GM12892 (cell line): ENCODE measurements at regions not wholly inside any gene's neighbourhood (a gene's known extent, or its start where the extent isn't known, plus 50 kb on each side); places are given as distances from the start of the nearest gene placed in this dataset.

ENCODE experiments used
- DNase-seq: peaks from one replicate; pipeline ENCODE4 v3.0.0; 2011; ENCODE audit not compliant: insufficient read length
- FAIRE-seq: peaks from 2 replicates; lab custom pipeline; 2011; peaks lifted over from hg19 to GRCh38; lab: Jason Lieb, UNC
- POLR2A ChIP-seq: IDR thresholded peaks from 2 replicates; pipeline ENCODE4 v1.6.1; 2011; ENCODE audit warnings: low read depth, low read length, control low read depth
- POLR2AphosphoS5 ChIP-seq: IDR thresholded peaks from 2 replicates; pipeline ENCODE4 v1.6.1; 2011; ENCODE audit warnings: low read depth, low read length, control low read depth
- TAF1 ChIP-seq: IDR thresholded peaks from 2 replicates; pipeline ENCODE4 v1.6.1; 2011; ENCODE audit warnings: low read depth, mild to moderate bottlenecking, control low read depth, low read length, borderline replicate concordance

DNA sequence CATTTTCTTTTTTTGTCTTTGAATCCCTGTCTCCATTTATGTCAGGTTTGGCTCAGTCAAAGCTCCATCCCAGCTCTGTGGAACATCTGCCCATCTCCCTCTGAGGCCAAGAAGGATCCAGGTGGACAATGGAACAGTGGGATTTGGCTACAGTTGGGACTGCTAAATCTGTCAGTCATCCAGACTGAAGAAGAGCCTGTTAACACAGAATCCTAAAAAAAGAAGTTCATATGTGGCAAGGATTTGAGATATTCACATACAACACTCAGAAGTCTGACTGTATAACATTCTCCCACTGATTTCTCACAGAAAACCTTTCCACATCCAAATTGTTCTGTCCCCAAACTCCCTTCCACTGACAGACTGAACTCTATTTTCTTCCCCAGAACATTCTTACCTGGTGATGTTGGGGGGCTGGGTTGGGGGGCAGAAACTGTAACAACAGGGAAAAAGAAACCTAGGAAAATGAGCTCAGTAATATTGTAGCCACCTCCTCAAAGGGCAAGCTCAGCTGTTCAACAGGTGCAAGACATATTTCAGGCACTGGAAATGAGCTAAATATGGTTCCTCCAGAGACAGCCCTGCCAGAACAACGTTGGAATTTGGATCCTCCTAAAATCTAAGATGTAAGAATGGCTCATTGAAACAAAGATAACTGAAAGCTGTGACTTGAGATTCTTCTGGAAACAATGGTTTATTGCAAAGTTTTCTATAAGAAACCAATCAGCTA, 301.5 kb upstream of the CDH5 start:
- FAIRE-seq (no peak), DNase-seq (no peak)
- TF ChIP-seq TAF1 (no peak), POLR2A (no peak), POLR2AphosphoS5 (no peak)

DNA sequence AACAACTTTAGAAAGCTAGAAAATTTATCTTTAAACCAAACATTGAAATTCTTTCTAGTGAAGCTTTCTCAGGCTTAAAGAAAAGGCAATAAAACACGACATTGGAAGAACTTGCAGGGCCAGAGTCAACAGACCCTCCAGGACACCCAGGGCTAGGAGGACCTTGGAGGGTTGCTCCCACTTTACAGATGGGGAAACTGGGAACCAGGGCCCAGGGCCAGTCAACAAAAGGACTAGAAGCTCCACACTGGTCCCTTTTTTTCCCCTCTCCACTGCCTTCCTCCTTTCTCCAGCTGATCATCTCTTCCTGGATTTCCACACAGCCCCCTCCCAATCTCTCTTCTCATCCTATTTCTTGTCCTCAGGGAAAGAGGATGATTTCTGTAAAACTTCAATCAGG, 307.7 kb upstream of the CDH5 start:
- FAIRE-seq (no peak), DNase-seq (no peak)
- TF ChIP-seq POLR2A (no peak), TAF1 (no peak), POLR2AphosphoS5 (no peak)

DNA sequence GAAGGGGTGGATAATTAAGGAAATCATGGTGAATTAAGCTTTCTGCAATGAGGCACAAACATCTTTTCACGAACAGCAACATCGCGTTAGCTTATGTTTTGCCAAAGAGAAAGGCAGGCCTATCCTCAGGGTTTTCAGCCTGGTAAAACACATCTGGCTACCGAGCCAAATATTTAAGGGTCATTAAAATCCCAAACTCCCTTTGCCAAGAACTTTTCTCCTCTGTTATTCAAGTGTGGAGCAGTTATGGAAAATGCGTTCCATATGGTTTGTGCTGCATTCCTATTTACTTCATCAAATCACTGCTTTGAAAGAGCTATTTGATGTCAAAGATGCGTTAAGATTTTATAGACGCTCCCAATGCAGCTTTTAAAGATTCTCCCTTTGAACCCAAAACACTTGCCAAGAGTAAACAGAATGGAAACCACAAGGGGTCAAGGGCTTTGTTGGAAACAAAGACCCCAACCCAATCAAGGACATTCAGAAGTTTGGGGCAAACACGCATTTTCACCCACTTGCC, 308.3 kb upstream of the CDH5 start:
- no peak for DNase-seq
- FAIRE-seq, result no peak
- TF ChIP-seq TAF1 (no peak), POLR2AphosphoS5 (no peak)

DNA sequence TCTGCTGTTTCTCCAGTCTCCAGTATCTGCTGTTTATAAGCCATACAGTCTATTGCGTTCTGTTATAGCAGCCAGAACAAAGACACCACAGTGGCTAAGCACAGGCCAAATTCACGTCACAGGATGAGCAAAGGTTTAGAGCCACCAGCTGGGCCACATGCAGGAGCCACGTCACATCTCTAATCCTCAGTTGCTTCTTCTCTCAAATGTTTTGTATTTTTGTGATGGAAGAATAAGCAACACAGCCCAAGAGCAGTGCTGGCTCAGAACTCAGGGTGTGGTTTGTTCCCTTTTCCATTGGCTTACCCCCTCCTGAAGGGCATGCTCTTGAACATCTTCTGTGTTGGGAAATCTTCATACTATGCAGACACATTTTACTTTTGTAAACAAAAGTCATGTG, 309.4 kb upstream of the CDH5 start:
- FAIRE-seq, result no peak
- TF ChIP-seq TAF1 (no peak), POLR2AphosphoS5 (no peak), POLR2A (no peak)
- DNase-seq, result no peak

DNA sequence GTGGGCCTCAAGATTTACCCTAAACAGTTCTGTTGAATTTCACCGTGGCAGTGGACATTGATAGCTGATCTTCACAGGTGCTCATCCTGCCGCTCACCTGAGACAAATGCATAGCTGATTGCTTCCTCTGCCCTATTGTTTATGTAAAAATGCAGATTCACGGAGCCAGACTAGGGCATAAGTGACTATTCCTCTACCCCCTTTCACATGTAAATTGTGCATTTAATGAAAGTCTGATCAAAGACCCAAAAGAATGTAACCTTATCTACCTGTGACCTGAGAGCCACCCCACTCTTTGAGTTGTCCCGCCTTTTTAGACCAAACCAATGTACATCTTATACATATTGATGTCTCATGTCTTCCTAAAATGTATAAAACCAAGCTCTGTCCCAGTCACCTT, 312.4 kb upstream of the CDH5 start:
- no peak for DNase-seq
- FAIRE-seq, result no peak
- no peak for TF ChIP-seq POLR2AphosphoS5
- no peak for TF ChIP-seq TAF1
- TF ChIP-seq POLR2A, result no peak

DNA sequence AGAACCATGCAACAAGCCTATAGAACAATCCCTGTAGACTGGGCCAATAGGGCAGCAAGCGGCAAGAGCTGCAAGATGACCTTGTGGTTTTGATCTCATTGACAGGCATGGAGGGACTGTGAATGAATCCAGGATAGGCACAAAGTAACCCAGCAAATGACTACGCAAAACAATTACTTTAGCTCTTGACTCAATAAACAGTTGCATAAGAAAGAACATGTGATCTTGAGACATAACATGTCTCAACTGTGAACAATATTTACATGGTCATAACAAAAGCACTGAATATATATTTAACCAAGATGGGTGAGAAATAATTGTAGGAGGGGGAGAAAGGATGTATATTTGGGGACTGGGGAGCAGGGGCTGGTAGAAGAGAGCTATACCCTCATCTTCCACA, 313.7 kb upstream of the CDH5 start:
- no peak for DNase-seq
- no peak for FAIRE-seq
- TF ChIP-seq POLR2A, result no peak

DNA sequence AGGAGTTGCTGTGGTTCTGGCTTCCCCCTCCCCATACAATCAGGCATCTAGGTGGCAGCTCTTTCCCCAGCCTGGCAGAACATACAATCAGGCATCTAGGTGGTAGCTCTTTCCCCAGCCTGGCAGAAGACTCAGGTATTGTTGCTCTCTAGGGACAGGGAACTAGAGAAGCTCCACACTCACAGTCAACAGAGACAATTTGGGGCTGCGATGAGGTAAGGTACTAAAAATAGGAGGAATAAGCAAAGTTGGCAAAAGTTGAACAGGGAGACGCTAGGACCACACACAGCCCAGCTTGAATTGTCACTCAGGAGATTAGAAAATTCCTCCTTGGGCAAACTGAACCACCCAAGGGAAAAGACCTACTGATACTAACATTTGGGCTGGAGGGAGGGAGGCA, 315.5 kb upstream of the CDH5 start:
- TF ChIP-seq POLR2AphosphoS5, result no peak
- TF ChIP-seq POLR2A, result no peak
- TF ChIP-seq TAF1, result no peak
- FAIRE-seq (no peak), DNase-seq (no peak)

DNA sequence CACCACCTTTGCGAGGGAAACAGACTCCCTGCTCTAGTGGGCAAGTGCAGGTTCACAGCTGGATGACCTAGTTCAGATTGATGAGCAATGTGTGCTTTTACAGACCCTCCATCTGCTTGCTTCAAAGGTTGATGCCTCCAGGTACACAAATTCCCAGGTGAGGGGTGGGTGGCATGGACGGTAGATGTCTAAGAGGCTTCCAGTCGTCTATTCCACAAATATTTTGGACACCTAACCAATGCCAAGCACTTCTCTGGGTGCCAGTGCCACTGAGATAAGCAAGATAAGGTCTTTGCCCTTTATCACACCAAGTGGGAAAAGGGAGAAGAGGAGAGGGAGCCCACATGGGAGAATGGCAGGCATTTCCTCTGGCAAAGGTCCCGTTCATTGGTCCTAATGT, 316.6 kb upstream of the CDH5 start:
- DNase-seq, result no peak
- no peak for TF ChIP-seq POLR2AphosphoS5
- TF ChIP-seq POLR2A, result no peak
- no peak for TF ChIP-seq TAF1
- no peak for FAIRE-seq

DNA sequence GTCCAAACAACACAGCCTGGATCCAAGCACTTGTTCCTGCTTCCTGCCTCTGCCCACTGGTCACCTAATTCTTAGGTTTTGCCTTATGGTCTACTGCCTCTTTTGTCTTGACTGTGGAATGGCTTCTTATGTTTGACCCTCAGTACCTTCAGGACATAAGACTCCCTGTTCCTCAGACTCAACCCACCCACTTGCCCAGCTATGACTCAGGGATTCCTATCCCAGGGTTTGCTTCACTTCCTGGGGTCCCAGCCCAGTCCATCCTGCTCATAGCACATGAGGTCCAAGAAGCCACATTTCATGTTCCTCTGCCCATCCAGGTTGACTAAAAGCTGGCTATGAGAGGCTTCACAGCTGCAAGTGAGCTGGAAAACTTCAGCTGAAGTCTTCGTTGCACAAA, 320.9 kb upstream of the CDH5 start:
- DNase-seq (no peak), FAIRE-seq (no peak)
- TF ChIP-seq TAF1, result no peak

DNA sequence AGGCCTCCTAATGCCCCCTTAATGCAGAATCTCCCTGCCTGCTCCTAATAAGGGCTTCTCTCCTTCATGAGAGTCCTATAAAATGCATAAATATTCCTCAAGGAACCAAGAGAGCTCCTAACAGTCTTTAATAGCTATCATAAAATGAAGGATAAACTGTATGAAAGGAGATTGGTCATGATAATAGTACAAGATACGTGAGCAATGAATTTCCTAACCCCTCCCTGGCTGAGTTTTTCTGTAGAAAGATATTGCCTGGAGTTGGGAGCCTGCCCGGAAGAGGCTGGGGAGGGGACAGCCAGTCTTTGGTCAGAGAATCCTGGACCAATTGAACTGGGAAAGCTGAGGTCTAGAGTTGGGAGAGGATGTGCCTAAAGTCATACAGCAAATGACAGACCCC, 321.9 kb upstream of the CDH5 start:
- no peak for TF ChIP-seq POLR2AphosphoS5
- no peak for TF ChIP-seq POLR2A
- no peak for TF ChIP-seq TAF1
- FAIRE-seq (no peak), DNase-seq (no peak)

DNA sequence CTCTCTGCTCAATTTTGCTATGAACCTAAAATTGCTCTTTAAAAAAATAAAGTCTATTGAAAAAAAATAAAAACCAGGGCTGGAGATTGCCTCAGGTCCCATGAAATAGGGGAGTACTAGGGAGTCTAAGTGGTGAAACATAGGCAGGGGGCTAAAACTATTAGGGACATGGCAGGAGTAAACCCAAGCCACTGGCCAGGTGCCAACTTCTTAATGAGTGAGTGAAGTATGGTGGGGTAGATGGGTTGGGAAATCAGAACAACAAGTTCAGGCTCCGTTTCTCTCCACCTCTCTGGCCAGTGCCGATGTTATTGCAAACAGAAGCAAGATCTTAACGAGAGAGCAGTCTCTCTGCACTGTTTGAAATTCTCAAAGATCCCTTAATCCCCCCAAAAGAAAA, 322.4 kb upstream of the CDH5 start:
- FAIRE-seq, result no peak
- TF ChIP-seq TAF1 (no peak), POLR2AphosphoS5 (no peak), POLR2A (no peak)
- no peak for DNase-seq

DNA sequence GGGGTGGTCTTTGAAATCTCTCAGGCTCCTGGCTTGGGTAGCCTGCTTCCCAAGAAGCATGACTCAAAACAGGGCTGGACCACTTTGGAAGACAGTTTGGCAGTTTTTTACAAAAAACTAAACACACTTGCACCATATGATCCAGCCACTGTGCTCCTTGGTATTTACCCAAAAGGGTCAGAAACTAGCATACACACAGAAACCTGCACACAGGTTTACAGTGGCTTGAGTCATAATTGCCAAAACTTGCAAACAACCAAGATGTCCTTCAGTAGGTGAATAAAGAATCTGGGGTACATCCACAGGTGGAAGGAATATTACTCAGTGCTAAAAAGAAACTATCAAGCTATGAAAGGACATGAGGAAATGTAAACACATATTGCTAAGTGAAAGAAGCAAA, 323.2 kb upstream of the CDH5 start:
- TF ChIP-seq TAF1, result no peak
- TF ChIP-seq POLR2AphosphoS5, result no peak
- no peak for TF ChIP-seq POLR2A
- no peak for FAIRE-seq
- no peak for DNase-seq
